ENCODE measurements at regions not wholly inside any gene's neighbourhood (a gene's known extent, or its start where the extent isn't known, plus 50 kb on each side); places are given as distances from the start of the nearest gene placed in this dataset.

GRCh38 chr10:8946451-8946850 lies 892.0 kb downstream of the GATA3 start:
- TF ChIP-seq TCF12 (IDR thresholded peaks at IDR 0.05; ENCODE audit: low read depth): no peak
- TF ChIP-seq RAD21 (IDR thresholded peaks at IDR 0.05; ENCODE audit: low read depth): no peak
- no peak for TF ChIP-seq EGR1 (IDR thresholded peaks at IDR 0.05)
- no peak for TF ChIP-seq NFIC (IDR thresholded peaks at IDR 0.05)
- no peak for TF ChIP-seq EP300 (IDR thresholded peaks at IDR 0.05; ENCODE audit: borderline replicate concordance)
- TF ChIP-seq TAF1 (IDR thresholded peaks at IDR 0.05; ENCODE audit: low read depth): no peak
- no peak for TF ChIP-seq MAX (IDR thresholded peaks at IDR 0.05)
- no peak for TF ChIP-seq CEBPB (IDR thresholded peaks at IDR 0.05)
- no peak for TF ChIP-seq YY1 (IDR thresholded peaks at IDR 0.05; ENCODE audit: low read depth)
- no peak for TF ChIP-seq REST (IDR thresholded peaks at IDR 0.05; ENCODE audit: low read depth)
- no peak for TF ChIP-seq FOXM1 (IDR thresholded peaks at IDR 0.05; ENCODE audit: borderline replicate concordance, low read depth)
- TF ChIP-seq TEAD4 (IDR thresholded peaks at IDR 0.05): no peak
- TF ChIP-seq ZBTB7A (IDR thresholded peaks at IDR 0.05; ENCODE audit: low read depth): no peak
- TF ChIP-seq CREB1 (IDR thresholded peaks at IDR 0.05; ENCODE audit: low read depth): no peak
